Activated CD4-positive, alpha-beta T cell treated with anti-CD3 and anti-CD28 coated beads, Interleukin-2, amount 10 ng/mL, durations not matched to agents 24 days and 14 days (primary cell): ENCODE measurements at regions not wholly inside any gene's neighbourhood (a gene's known extent, or its start where the extent isn't known, plus 50 kb on each side); places are given as distances from the start of the nearest gene placed in this dataset.
"Not testable (repeated sequence)": the region's sequence is repeated elsewhere in the genome, so short reads cannot be mapped to it uniquely, and the experiment has no call there.

Source experiments
- DNase-seq: peaks from one replicate; pipeline ENCODE4 v3.0.0; 2022
- H3K27ac Mint-ChIP-seq: one replicate; pipeline ENCODE4 v1.8.0; 2022; ENCODE audit warnings: mild to moderate bottlenecking, mixed read lengths
- H3K27me3 Mint-ChIP-seq: one replicate; pipeline ENCODE4 v1.8.0; 2022; ENCODE audit warnings: mixed read lengths
- H3K36me3 Mint-ChIP-seq: one replicate; pipeline ENCODE4 v1.8.0; 2022; ENCODE audit warnings: low read depth, mild to moderate bottlenecking, mixed read lengths
- H3K4me1 Mint-ChIP-seq: one replicate; pipeline ENCODE4 v1.8.0; 2021; ENCODE audit warnings: mixed read lengths
- H3K4me3 Mint-ChIP-seq: one replicate; pipeline ENCODE4 v1.8.0; 2022; ENCODE audit warnings: mild to moderate bottlenecking, moderate library complexity, mixed read lengths
- H3K9me3 Mint-ChIP-seq: one replicate; pipeline ENCODE4 v1.8.0; 2021; ENCODE audit warnings: mixed read lengths
- intact Hi-C: fragments of 100-400 bp; cut with micrococcal nuclease; formaldehyde crosslinking; loops from one replicate; pipeline ENCODE4 v1.15.1; 2023

- intact Hi-C loops = loop anchor here (10.0 kb wide), 1 partner anchor 135 kb away; no protein-coding TSS in a partner anchor
- Mint-ChIP-seq H3K27me3 (peaks cover 6% of the 10 kb centered on the region), H3K27ac (no peak overlapping the region), H3K4me1 (no peaks in the 10 kb centered on the region), H3K36me3 (no peaks in the 10 kb centered on the region), H3K9me3 (no peaks in the 10 kb centered on the region), H3K4me3 (no peak overlapping the region)
- no peak for DNase-seq
Measured at GRCh38 chr6:167219967-167220512, 62.3 kb upstream of the GPR31 start.

GRCh38 chr6:167221400-167222201 is 63.8 kb upstream of the GPR31 start:
- no peak overlapping the region for H3K4me3 Mint-ChIP-seq
- peaks cover 18% of the 10 kb centered on the region for H3K27me3 Mint-ChIP-seq
- H3K27ac Mint-ChIP-seq = no peak overlapping the region
- no peak for DNase-seq
- intact Hi-C loops = no loop called here
- H3K9me3 Mint-ChIP-seq = no peaks in the 10 kb centered on the region
- no peaks in the 10 kb centered on the region for H3K36me3 Mint-ChIP-seq
- H3K4me1 Mint-ChIP-seq = no peaks in the 10 kb centered on the region

GRCh38 chr6:167225566-167226382 is 65.3 kb upstream of the UNC93A start:
- H3K9me3 Mint-ChIP-seq, H3K36me3 Mint-ChIP-seq, DNase-seq, H3K4me3 Mint-ChIP-seq, H3K4me1 Mint-ChIP-seq, H3K27ac Mint-ChIP-seq, intact Hi-C loops: not testable (repeated sequence)
- peaks cover 51% of the 10 kb centered on the region for H3K27me3 Mint-ChIP-seq

- H3K9me3 Mint-ChIP-seq = no peaks in the 10 kb centered on the region
- H3K4me3 Mint-ChIP-seq = no peak overlapping the region
- no peak for DNase-seq
- H3K27me3 Mint-ChIP-seq = peaks cover 51% of the 10 kb centered on the region
- intact Hi-C loops = no loop called here
- no peak overlapping the region for H3K27ac Mint-ChIP-seq
- no peaks in the 10 kb centered on the region for H3K36me3 Mint-ChIP-seq
- H3K4me1 Mint-ChIP-seq = no peaks in the 10 kb centered on the region
Measured at GRCh38 chr6:167226383-167226685, 64.8 kb upstream of the UNC93A start.

- DNase-seq = no peak
- H3K36me3 Mint-ChIP-seq = no peaks in the 10 kb centered on the region
- H3K27me3 Mint-ChIP-seq = peaks cover 51% of the 10 kb centered on the region
- intact Hi-C loops = no loop called here
- no peak overlapping the region for H3K4me3 Mint-ChIP-seq
- no peaks in the 10 kb centered on the region for H3K9me3 Mint-ChIP-seq
- no peaks in the 10 kb centered on the region for H3K4me1 Mint-ChIP-seq
- no peak overlapping the region for H3K27ac Mint-ChIP-seq
Measured at GRCh38 chr6:167226791-167227190, 64.3 kb upstream of the UNC93A start.

- Mint-ChIP-seq H3K27ac (no peak overlapping the region), H3K4me3 (no peak overlapping the region), H3K4me1 (no peaks in the 10 kb centered on the region), H3K9me3 (no peaks in the 10 kb centered on the region), H3K27me3 (peaks cover 51% of the 10 kb centered on the region), H3K36me3 (no peaks in the 10 kb centered on the region)
- intact Hi-C loops = no loop called here
- no peak for DNase-seq
Measured at GRCh38 chr6:167227984-167228383, 63.1 kb upstream of the UNC93A start.

- intact Hi-C loops = no loop called here
- Mint-ChIP-seq H3K4me3 (no peak overlapping the region), H3K27me3 (peaks cover 50% of the 10 kb centered on the region), H3K4me1 (no peaks in the 10 kb centered on the region), H3K9me3 (no peaks in the 10 kb centered on the region), H3K36me3 (no peaks in the 10 kb centered on the region), H3K27ac (no peak overlapping the region)
- no peak for DNase-seq
Measured at GRCh38 chr6:167229586-167229985, 61.5 kb upstream of the UNC93A start.

GRCh38 chr6:167230288-167230687 is 60.8 kb upstream of the UNC93A start:
- no peak overlapping the region for H3K27ac Mint-ChIP-seq
- H3K4me3 Mint-ChIP-seq = no peak overlapping the region
- intact Hi-C loops = no loop called here
- no peaks in the 10 kb centered on the region for H3K36me3 Mint-ChIP-seq
- H3K27me3 Mint-ChIP-seq = peaks cover 46% of the 10 kb centered on the region
- no peaks in the 10 kb centered on the region for H3K9me3 Mint-ChIP-seq
- no peaks in the 10 kb centered on the region for H3K4me1 Mint-ChIP-seq
- no peak for DNase-seq

- Mint-ChIP-seq H3K9me3 (no peaks in the 10 kb centered on the region), H3K27ac (no peak overlapping the region), H3K36me3 (no peaks in the 10 kb centered on the region), H3K4me1 (no peaks in the 10 kb centered on the region), H3K4me3 (no peak overlapping the region), H3K27me3 (peaks cover 30% of the 10 kb centered on the region)
- DNase-seq = no peak
- intact Hi-C loops = no loop called here
Measured at GRCh38 chr6:167232356-167232755, 58.8 kb upstream of the UNC93A start.

GRCh38 chr6:167233490-167233889 is 57.6 kb upstream of the UNC93A start:
- intact Hi-C loops = no loop called here
- Mint-ChIP-seq H3K27me3 (peaks cover 19% of the 10 kb centered on the region), H3K36me3 (no peaks in the 10 kb centered on the region), H3K27ac (no peak overlapping the region), H3K9me3 (no peaks in the 10 kb centered on the region), H3K4me3 (no peak overlapping the region), H3K4me1 (no peaks in the 10 kb centered on the region)
- DNase-seq = no peak

- H3K4me1 Mint-ChIP-seq, H3K4me3 Mint-ChIP-seq, intact Hi-C loops, H3K36me3 Mint-ChIP-seq, H3K9me3 Mint-ChIP-seq, H3K27ac Mint-ChIP-seq, DNase-seq: not testable (repeated sequence)
- peaks cover 12% of the 10 kb centered on the region for H3K27me3 Mint-ChIP-seq
Measured at GRCh38 chr6:167234576-167234975, 56.5 kb upstream of the UNC93A start.

GRCh38 chr6:167235005-167235404 is 56.1 kb upstream of the UNC93A start:
- peaks cover 8% of the 10 kb centered on the region for H3K27me3 Mint-ChIP-seq
- no peaks in the 10 kb centered on the region for H3K9me3 Mint-ChIP-seq
- no peak for DNase-seq
- no peak overlapping the region for H3K27ac Mint-ChIP-seq
- no peak overlapping the region for H3K4me3 Mint-ChIP-seq
- no peaks in the 10 kb centered on the region for H3K36me3 Mint-ChIP-seq
- no peaks in the 10 kb centered on the region for H3K4me1 Mint-ChIP-seq
- intact Hi-C loops = no loop called here

GRCh38 chr6:167235421-167236238 is 55.5 kb upstream of the UNC93A start:
- intact Hi-C loops = no loop called here
- peaks cover 2% of the 10 kb centered on the region for H3K27me3 Mint-ChIP-seq
- H3K4me1 Mint-ChIP-seq = no peaks in the 10 kb centered on the region
- DNase-seq = no peak
- H3K27ac Mint-ChIP-seq = no peak overlapping the region
- H3K9me3 Mint-ChIP-seq = no peaks in the 10 kb centered on the region
- H3K4me3 Mint-ChIP-seq = no peak overlapping the region
- H3K36me3 Mint-ChIP-seq = no peaks in the 10 kb centered on the region

- Mint-ChIP-seq H3K9me3 (no peaks in the 10 kb centered on the region), H3K27me3 (peaks cover 2% of the 10 kb centered on the region), H3K4me3 (no peak overlapping the region), H3K4me1 (no peaks in the 10 kb centered on the region), H3K27ac (no peak overlapping the region), H3K36me3 (no peaks in the 10 kb centered on the region)
- no peak for DNase-seq
- intact Hi-C loops = no loop called here
Measured at GRCh38 chr6:167236239-167236571, 54.9 kb upstream of the UNC93A start.
